Right lobe of liver (tissue), 6 donors: ENCODE measurements at regions not wholly inside any gene's neighbourhood (a gene's known extent, or its start where the extent isn't known, plus 50 kb on each side); places are given as distances from the start of the nearest gene placed in this dataset.

Experiments
- ATAC-seq, 4 donors: fragments of 200-7000 bp; cut with Tn5 transposase; one replicate each; pipeline ENCODE4 v1.9.1; 2020; ENCODE audit warnings: mild to moderate bottlenecking in 4 of 4, moderate library complexity in 4 of 4
- DNase-seq, 3 donors: peaks; one replicate each; pipeline ENCODE4 v3.0.0-alpha.2; 2020
- H3K27ac ChIP-seq, 3 donors: fragments of 200-600 bp; one replicate each; pipeline ENCODE4 v1.8.0; 2022
- H3K27me3 ChIP-seq, 2 donors: fragments of 200-600 bp; one replicate each; pipeline ENCODE4 v1.8.0; 2022
- H3K36me3 ChIP-seq, 4 donors: fragments of 200-600 bp; sonication (generic) in 1 of 4; one replicate each; pipeline versions ENCODE4 v1.5.1 to v1.8.0; 2017 to 2022; ENCODE audit warnings: control low read depth in 1 of 4
- H3K4me1 ChIP-seq, 4 donors: fragments of 200-600 bp; sonication (generic) in 1 of 4; one replicate each; pipeline versions ENCODE4 v1.5.1 to v1.8.0; 2017 to 2022; ENCODE audit warnings: control low read depth in 1 of 4
- H3K4me3 ChIP-seq, 3 donors: fragments of 200-600 bp; one replicate each; pipeline ENCODE4 v1.8.0; 2022
- H3K9me3 ChIP-seq, 4 donors: fragments of 200-600 bp; sonication (generic) in 1 of 4; one replicate each; pipeline versions ENCODE4 v1.5.1 to v1.8.0; 2017 to 2022; ENCODE audit warnings: control low read depth in 1 of 4
- POLR2A ChIP-seq: fragments of 450-650 bp; IDR thresholded peaks from one replicate; pipeline ENCODE4 v1.6.1; 2017; ENCODE audit warnings: antibody characterized with exemption, mild to moderate bottlenecking
- whole genome bisulfite sequencing: methylation state at CpG from one replicate; pipeline ENCODE4 v1.1.6; 2018; ENCODE audit warnings: low coverage, low lambda C conversion rate; ENCODE audit not compliant: insufficient coverage; ENCODE audit errors: missing lambda C conversion rate; 5-methylcytosine and 5-hydroxymethylcytosine counted together
- intact Hi-C, 2 donors: fragments of 100-400 bp; cut with DNase I; formaldehyde crosslinking; loops; one replicate each; pipeline versions ENCODE4 v1.11.2 to v1.14.1; 2022
- TF ChIP-seq, protein P1 (sequence below), 4 donors: fragments of 200-600 bp in 3 of 4; fragments of 450-650 bp in 1 of 4; IDR thresholded peaks; one replicate each; pipeline versions ENCODE4 v1.5.1 to v1.8.0; 2016 to 2022; ENCODE audit warnings: antibody characterized with exemption in 4 of 4, mild to moderate bottlenecking in 2 of 4
- donor health status: DM: no; HTN: yes; CAD: no.
- donor health status: DM: no; HTN: no; CAD: no.
- donor health status: DM: no; HTN: no; CAD: no.
- donor health status: DM: no; HTN: yes; CAD: no.
- donor health status: DM: no; HTN: yes; CAD: no.

DNA sequence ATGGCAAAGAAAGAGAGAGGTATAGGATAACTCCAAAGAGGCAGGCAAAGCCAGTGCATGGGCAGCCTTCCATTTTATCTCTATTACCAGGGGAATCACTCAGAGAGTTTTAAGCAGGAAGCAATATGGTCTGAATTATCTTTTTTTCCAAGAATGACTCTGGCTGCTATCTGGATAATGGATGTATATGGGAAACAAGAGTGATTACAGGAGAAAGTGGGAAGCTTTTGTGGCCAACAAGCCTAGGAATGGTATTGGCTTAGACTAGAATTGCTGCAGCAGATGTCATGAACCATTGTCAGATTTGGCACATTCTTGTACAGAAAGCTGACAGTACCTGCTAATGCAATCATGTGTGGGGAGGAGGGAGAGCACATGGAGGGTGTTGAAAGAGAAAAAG, 73.0 kb upstream of the BTBD3 start:
- ATAC-seq = no peak
- Histone ChIP-seq H3K4me1 (no peaks in the 10 kb centered on the region), H3K36me3 (no peaks in the 10 kb centered on the region), H3K9me3 (no peaks in the 10 kb centered on the region), H3K27ac (no peak overlapping the region), H3K4me3 (no peak overlapping the region), H3K27me3 (no peaks in the 10 kb centered on the region)
- TF ChIP-seq POLR2A = no peak
- TF ChIP-seq, protein P1, sequence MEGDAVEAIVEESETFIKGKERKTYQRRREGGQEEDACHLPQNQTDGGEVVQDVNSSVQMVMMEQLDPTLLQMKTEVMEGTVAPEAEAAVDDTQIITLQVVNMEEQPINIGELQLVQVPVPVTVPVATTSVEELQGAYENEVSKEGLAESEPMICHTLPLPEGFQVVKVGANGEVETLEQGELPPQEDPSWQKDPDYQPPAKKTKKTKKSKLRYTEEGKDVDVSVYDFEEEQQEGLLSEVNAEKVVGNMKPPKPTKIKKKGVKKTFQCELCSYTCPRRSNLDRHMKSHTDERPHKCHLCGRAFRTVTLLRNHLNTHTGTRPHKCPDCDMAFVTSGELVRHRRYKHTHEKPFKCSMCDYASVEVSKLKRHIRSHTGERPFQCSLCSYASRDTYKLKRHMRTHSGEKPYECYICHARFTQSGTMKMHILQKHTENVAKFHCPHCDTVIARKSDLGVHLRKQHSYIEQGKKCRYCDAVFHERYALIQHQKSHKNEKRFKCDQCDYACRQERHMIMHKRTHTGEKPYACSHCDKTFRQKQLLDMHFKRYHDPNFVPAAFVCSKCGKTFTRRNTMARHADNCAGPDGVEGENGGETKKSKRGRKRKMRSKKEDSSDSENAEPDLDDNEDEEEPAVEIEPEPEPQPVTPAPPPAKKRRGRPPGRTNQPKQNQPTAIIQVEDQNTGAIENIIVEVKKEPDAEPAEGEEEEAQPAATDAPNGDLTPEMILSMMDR (IDR thresholded peaks at IDR 0.05) = no peak
- DNase-seq = no peak
- intact Hi-C loops = no loop called here

DNA sequence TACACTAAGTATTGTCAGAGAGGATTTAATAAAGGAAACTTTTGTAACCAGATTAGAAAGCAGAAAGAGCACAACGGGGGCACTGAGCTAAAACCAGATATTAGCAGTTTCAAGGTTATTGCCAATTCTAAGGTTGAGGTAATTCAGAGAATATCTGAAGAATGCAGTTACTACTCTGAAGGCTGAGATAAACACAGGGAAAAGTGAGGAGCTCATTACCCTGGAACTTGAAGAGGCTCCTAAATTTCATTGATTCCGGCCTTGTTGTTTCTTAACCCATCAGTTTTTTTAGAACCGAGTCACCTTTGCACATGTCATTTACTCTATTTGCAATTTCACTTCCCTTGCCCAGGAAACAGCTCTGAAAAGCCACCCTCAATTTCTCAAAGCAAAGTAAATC, 72.4 kb upstream of the BTBD3 start:
- no peak for TF ChIP-seq POLR2A
- TF ChIP-seq, protein P1 (IDR thresholded peaks at IDR 0.05) = no peak
- H3K9me3 ChIP-seq = no peaks in the 10 kb centered on the region
- no peak for DNase-seq
- H3K4me3 ChIP-seq = no peak overlapping the region
- WGBS = 59% methylated on average over 3 of the region's 3 CpGs
- H3K27me3 ChIP-seq = no peaks in the 10 kb centered on the region
- H3K27ac ChIP-seq = no peak overlapping the region
- intact Hi-C loops = no loop called here
- no peak for ATAC-seq
- no peaks in the 10 kb centered on the region for H3K36me3 ChIP-seq
- H3K4me1 ChIP-seq = no peaks in the 10 kb centered on the region

DNA sequence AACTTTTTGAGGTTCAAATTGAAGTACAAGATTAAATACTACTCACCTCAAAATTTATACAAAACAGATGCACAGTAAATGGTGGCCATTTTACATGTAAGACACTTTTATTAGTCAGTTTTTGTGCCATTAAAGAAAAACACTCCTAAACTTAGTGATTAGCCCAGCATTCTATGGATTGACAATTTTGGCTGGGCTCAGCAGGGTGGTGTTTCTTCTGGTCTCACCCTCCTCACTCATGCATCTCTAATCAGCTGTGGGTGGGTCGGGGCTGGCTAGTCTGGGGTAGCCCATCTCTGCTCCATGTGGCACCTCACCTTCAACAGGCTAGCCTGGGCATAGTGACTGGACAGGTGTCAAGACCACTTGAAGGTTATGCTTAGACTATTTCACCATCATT, 71.6 kb upstream of the BTBD3 start:
- H3K9me3 ChIP-seq = no peaks in the 10 kb centered on the region
- no peak for DNase-seq
- intact Hi-C loops = no loop called here
- no peaks in the 10 kb centered on the region for H3K27me3 ChIP-seq
- H3K27ac ChIP-seq = no peak overlapping the region
- no peak for ATAC-seq
- TF ChIP-seq, protein P1 (IDR thresholded peaks at IDR 0.05) = no peak
- TF ChIP-seq POLR2A = no peak
- H3K4me1 ChIP-seq = no peaks in the 10 kb centered on the region
- no peaks in the 10 kb centered on the region for H3K36me3 ChIP-seq
- no peak overlapping the region for H3K4me3 ChIP-seq
- WGBS = 17% methylated on average over 1 of the region's 1 CpG

DNA sequence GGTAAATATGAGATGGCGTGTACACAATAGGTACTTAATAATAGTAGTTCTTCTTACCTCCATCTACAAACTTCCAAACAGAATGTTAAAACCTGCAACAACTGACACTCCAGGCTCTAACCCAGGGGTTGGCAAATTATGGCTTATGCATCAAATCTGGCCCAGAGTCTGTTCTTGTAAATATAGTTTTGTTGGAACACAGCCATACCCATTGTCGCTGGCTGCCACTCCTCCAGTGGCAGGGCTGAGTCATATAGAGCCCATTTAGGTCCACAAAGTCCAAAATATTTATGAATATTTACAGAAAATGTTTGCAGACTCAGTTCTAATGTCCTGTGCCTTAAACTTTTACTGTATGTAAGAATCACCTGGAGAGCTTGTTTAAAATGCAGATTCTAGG, 69.9 kb upstream of the BTBD3 start:
- H3K27ac ChIP-seq = no peak overlapping the region
- H3K9me3 ChIP-seq = no peaks in the 10 kb centered on the region
- no peak for DNase-seq
- no peak for ATAC-seq
- H3K36me3 ChIP-seq = no peaks in the 10 kb centered on the region
- H3K4me3 ChIP-seq = no peak overlapping the region
- H3K27me3 ChIP-seq = no peaks in the 10 kb centered on the region
- intact Hi-C loops = no loop called here
- H3K4me1 ChIP-seq = no peaks in the 10 kb centered on the region
- TF ChIP-seq, protein P1 (IDR thresholded peaks at IDR 0.05) = no peak
- TF ChIP-seq POLR2A = no peak
- WGBS = 86% methylated on average over 1 of the region's 2 CpGs

DNA sequence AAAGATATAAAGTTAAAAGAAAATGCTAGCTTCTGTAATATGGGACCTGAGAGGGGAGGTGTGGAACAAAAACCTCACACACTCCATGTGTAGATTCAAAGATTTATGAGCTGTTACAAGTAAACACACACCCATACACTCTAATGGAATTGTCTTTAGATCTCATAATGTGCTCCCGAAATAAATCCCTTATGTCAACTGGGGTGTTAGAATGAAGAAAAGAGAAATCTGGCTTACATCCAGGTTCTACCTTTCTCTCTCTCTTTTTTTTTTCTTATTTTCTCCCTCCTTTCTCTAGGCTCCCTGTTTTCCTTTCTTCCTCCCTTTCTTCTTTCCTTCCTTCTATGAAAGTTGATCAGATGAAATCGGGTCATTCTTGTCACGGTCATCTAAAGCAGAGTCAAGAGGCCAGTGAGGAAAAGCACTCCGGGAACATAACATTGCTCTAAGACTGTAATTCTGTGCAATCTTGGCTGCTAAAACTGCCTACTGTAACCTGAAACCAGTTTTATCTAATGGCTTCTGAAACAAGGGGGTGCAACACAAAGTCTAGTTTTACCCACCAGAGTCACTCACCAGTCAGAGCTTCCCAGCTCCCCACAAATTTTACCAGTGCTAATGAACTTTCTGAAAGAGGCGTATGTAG, 68.3 kb upstream of the BTBD3 start:
- TF ChIP-seq, protein P1 (IDR thresholded peaks at IDR 0.05) = no peak
- TF ChIP-seq POLR2A = no peak
- no peak for ATAC-seq
- DNase-seq = no peak
- no peaks in the 10 kb centered on the region for H3K9me3 ChIP-seq
- H3K27ac ChIP-seq = no peak overlapping the region
- H3K36me3 ChIP-seq = no peaks in the 10 kb centered on the region
- WGBS = 71% methylated on average over 5 of the region's 5 CpGs
- no peak overlapping the region for H3K4me3 ChIP-seq
- H3K4me1 ChIP-seq = no peaks in the 10 kb centered on the region
- intact Hi-C loops = no loop called here
- no peaks in the 10 kb centered on the region for H3K27me3 ChIP-seq
